ENCODE measurements at regions not wholly inside any gene's neighbourhood (a gene's known extent, or its start where the extent isn't known, plus 50 kb on each side); places are given as distances from the start of the nearest gene placed in this dataset.
A peak's percentile ranks its signal among the peaks of the same experiment; 100 is the strongest.

DNA sequence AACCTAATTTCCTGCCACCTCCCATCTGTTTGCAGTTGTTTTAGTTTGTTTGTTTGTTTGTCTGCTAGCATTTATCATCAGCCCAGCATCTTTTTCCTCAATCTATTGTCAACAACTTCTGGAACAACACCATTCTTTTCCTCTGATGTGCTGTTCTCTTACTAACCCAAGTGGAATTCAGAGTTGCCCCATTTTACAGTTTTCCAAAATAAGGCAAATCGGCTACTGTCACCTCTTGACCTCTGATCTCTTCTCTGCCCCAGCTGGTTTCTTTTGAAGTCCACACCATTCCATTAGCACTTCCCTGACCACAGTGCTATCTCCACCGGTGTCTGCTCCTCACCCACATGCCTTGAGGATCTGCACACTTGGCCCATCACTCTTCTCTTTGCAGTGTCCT, 102.4 kb downstream of the EFNB2 start:
- no peaks in the 10 kb centered on the region for H3K9me3 ChIP-seq (ENCODE audit: control insufficient read depth, low read length)
- DNase-seq (ENCODE audit: low read depth) = no peak
- no peak overlapping the region for H3K4me3 ChIP-seq (ENCODE audit: low read length)
- H3K9ac ChIP-seq (ENCODE audit: low read length) = no peak overlapping the region
- H3K36me3 ChIP-seq (ENCODE audit: control insufficient read depth, insufficient read depth, low read length, severe bottlenecking) = no peaks in the 10 kb centered on the region
- H3K4me1 ChIP-seq (ENCODE audit: control insufficient read depth, insufficient read depth, low read length) = no peaks in the 10 kb centered on the region
- peaks cover 2% of the 10 kb centered on the region for H3K27me3 ChIP-seq (replicated peaks; ENCODE audit: control insufficient read depth, insufficient read depth, low read length)

DNA sequence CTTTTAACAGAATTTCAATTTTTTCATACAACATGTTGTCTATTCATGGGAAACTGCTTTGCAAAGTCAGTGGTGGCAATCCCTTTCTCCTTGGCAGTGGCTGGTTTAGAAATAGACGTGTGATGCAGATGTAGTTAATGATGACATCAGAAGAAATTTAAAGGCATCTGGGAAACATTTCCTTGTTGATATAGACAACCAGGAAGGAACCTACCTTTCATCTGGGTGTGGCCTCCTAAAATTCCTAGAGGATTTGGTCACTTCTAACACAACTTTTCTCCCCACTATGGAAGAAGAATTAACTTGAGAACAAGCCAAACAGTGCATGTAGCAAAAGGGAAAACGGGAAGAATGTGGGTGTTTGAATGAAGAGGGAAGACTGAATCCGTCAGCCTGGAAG, 102.8 kb downstream of the EFNB2 start:
- no peak for DNase-seq (ENCODE audit: low read depth)
- Histone ChIP-seq H3K4me3 (ENCODE audit: low read length) (no peak overlapping the region), H3K27me3 (replicated peaks; ENCODE audit: control insufficient read depth, insufficient read depth, low read length) (peaks cover 2% of the 10 kb centered on the region), H3K4me1 (ENCODE audit: control insufficient read depth, insufficient read depth, low read length) (no peaks in the 10 kb centered on the region), H3K36me3 (ENCODE audit: control insufficient read depth, insufficient read depth, low read length, severe bottlenecking) (no peaks in the 10 kb centered on the region), H3K9ac (ENCODE audit: low read length) (no peak overlapping the region), H3K9me3 (ENCODE audit: control insufficient read depth, low read length) (no peaks in the 10 kb centered on the region)

DNA sequence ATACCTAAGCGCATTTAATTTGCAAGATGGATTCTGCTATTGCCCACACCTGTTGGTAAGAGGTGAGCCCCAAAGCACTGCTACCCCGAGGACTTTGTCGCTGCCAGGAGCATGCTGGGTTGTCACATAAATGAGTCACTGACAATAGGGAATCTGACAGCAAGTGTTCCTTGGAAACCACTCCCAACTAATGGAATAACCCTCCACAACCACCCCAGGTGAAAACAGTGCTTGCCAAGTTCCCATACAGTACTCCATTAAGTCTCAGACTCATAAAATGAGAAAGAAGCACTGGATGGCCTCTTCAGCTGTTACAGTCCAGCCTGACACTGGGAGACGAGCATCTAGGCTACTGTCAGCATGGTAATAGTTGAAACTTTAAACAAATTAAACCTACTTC, 108.6 kb downstream of the EFNB2 start:
- H3K9ac ChIP-seq (ENCODE audit: low read length) = no peak overlapping the region
- no peaks in the 10 kb centered on the region for H3K36me3 ChIP-seq (ENCODE audit: control insufficient read depth, insufficient read depth, low read length, severe bottlenecking)
- no peaks in the 10 kb centered on the region for H3K9me3 ChIP-seq (ENCODE audit: control insufficient read depth, low read length)
- H3K27me3 ChIP-seq (replicated peaks; ENCODE audit: control insufficient read depth, insufficient read depth, low read length) = peaks cover 2% of the 10 kb centered on the region
- no peak overlapping the region for H3K4me3 ChIP-seq (ENCODE audit: low read length)
- no peaks in the 10 kb centered on the region for H3K4me1 ChIP-seq (ENCODE audit: control insufficient read depth, insufficient read depth, low read length)
- no peak for DNase-seq (ENCODE audit: low read depth)

DNA sequence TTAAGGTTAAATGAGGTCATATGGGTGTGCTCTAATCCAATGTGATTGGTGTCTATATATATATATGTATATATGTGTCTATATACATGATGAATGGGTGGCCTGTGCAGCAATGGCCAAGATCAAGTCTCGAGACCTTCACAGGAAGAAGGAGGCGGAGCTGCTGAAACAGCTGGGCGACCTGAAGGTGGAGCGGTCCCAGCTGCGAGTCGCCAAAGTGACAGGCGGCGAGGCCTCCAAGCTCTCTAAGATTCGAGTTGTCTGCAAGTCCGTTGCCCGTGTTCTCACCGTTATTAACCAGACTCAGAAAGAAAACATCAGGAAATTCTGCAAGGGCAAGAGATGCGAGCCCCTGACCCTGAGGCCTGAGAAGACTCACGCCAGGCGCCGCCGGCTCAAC, 109.8 kb downstream of the EFNB2 start:
- Histone ChIP-seq H3K9ac (ENCODE audit: low read length) (no peak overlapping the region), H3K36me3 (ENCODE audit: control insufficient read depth, insufficient read depth, low read length, severe bottlenecking) (no peaks in the 10 kb centered on the region), H3K4me3 (ENCODE audit: low read length) (no peak overlapping the region), H3K4me1 (ENCODE audit: control insufficient read depth, insufficient read depth, low read length) (no peaks in the 10 kb centered on the region), H3K27me3 (replicated peaks; ENCODE audit: control insufficient read depth, insufficient read depth, low read length) (peaks cover 2% of the 10 kb centered on the region), H3K9me3 (ENCODE audit: control insufficient read depth, low read length) (no peaks in the 10 kb centered on the region)
- DNase-seq (ENCODE audit: low read depth) = no peak

DNA sequence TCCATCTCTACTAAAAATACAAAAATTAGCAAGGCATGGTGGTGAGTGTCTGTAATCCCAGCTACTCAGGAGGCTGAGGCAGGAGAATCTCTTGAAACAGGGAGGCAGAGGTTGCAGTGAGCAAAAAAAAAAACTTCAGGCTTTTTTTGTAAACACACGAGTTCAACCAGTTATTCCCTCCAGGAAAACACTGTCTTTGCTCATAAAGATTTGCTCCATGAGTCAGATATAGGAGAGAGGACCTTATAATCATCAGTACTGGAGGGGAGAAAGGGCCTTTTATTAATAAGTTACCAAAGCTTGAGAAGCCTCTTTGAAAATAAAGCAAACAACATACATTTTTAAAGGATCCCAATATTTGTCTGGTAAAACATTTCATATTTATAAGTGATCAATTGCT, 110.7 kb downstream of the EFNB2 start:
- Histone ChIP-seq H3K27me3 (replicated peaks; ENCODE audit: control insufficient read depth, insufficient read depth, low read length) (peaks cover 2% of the 10 kb centered on the region), H3K9ac (ENCODE audit: low read length) (no peak overlapping the region)
- no peak for DNase-seq (ENCODE audit: low read depth)

DNA sequence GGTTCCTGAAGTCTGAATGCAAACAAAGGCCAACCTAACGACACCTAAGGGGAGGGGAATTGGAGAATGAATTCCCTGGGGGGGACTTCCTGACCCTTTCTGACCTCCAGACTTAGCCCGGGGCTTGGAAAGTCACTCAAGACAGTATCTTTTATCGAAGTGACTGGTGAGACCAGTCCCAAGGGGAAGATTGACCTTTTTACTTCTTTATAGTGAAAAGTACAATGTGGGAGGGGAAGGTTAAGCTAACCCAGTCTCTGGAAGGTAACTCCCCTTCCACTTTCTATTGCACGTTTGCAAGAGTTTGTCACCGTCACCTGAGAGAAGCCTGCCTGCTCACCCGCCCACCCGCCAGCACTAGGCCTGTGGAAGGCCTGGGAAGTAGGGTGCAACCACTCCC, 111.9 kb downstream of the EFNB2 start:
- Histone ChIP-seq H3K9ac (ENCODE audit: low read length) (no peak overlapping the region), H3K4me1 (ENCODE audit: control insufficient read depth, insufficient read depth, low read length) (peaks cover 4% of the 10 kb centered on the region), H3K27me3 (replicated peaks; ENCODE audit: control insufficient read depth, insufficient read depth, low read length) (peaks cover under 1% of the 10 kb centered on the region), H3K4me3 (ENCODE audit: low read length) (no peak overlapping the region), H3K36me3 (ENCODE audit: control insufficient read depth, insufficient read depth, low read length, severe bottlenecking) (no peaks in the 10 kb centered on the region), H3K9me3 (ENCODE audit: control insufficient read depth, low read length) (no peaks in the 10 kb centered on the region)
- DNase-seq (ENCODE audit: low read depth) = no peak

More for the DNA sequence above, 110.7 kb downstream of the EFNB2 start:
- Histone ChIP-seq H3K4me3 (ENCODE audit: low read length) (no peak overlapping the region), H3K9me3 (ENCODE audit: control insufficient read depth, low read length) (no peaks in the 10 kb centered on the region), H3K4me1 (ENCODE audit: control insufficient read depth, insufficient read depth, low read length) (no peaks in the 10 kb centered on the region), H3K36me3 (ENCODE audit: control insufficient read depth, insufficient read depth, low read length, severe bottlenecking) (no peaks in the 10 kb centered on the region)

DNA sequence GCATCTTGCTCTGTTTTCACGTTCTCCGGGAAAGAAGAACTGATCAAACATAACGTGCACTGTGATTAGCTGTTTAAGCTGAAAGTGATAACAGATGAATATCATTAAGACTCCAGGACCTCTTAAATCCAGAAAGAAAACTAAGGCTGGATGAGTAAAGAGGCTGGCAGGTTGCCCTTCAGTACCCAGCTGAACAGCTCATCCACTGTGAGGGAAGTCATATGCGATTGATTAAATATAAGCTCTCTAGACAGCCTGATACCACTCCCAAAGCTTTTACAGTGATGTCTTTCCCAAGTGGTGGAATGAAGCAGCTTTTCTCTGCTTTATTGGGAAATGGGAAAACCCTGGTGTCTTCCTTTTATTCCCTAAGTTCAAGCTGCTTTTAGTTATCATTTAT, 116.9 kb downstream of the EFNB2 start:
- Histone ChIP-seq H3K9me3 (ENCODE audit: control insufficient read depth, low read length) (no peaks in the 10 kb centered on the region), H3K9ac (ENCODE audit: low read length) (no peak overlapping the region), H3K27me3 (replicated peaks; ENCODE audit: control insufficient read depth, insufficient read depth, low read length) (no peaks in the 10 kb centered on the region), H3K4me3 (ENCODE audit: low read length) (peak overlapping the region; percentile 17), H3K4me1 (ENCODE audit: control insufficient read depth, insufficient read depth, low read length) (peaks cover 8% of the 10 kb centered on the region), H3K36me3 (ENCODE audit: control insufficient read depth, insufficient read depth, low read length, severe bottlenecking) (no peaks in the 10 kb centered on the region)
- DNase-seq (ENCODE audit: low read depth) = peak; percentile 91

DNA sequence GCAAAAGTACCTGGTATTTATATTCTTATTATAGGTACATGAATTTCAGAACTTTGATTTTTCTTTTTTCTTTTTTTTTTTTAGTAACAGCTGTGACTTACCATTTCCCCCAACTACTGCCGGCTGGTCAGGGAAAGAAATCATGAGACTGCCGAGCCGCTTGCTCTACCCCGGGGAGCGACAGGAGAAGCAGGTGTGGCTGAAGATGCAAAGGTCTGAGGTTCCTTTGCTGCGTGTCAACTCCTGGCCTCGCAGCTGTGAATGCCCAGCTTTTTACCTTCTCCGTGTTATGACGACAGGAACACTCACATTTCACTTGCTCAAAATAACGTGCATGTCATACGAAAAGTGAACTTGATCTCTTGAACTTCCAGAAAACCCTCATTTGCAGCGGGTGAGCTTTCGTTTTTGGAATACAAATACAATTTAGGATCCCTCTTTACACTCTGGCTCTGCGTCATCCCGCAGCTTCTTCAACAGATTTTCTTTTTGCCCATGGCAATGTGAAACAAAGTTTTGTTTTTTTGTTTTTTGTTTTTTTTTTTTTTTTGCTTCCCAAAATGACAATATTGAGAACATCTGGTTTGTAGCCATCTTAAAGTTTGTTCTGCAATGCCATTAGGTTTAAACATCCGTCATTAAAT, 117.9 kb downstream of the EFNB2 start:
- DNase-seq (ENCODE audit: low read depth) = no peak

DNA sequence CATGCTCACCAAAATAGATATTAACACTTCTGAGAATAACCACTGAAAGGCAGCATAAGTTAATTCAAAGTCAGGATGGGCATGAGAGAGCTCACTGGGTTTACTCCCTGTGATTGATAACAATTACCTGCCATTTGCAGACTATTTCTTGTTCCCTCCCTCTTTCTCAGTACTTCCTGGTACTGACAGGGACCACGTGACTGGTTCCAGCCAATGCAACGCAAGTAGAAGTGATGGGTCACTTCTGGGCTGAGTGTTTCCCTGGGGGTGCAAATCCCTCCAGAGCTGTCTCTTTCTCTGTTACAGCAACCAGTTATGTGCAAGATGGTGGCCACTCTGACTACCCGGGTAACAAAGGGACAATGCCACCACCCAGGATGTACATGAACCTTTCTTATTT, 118.8 kb downstream of the EFNB2 start:
- no peak for DNase-seq (ENCODE audit: low read depth)
- no peak overlapping the region for H3K9ac ChIP-seq (ENCODE audit: low read length)
- H3K27me3 ChIP-seq (replicated peaks; ENCODE audit: control insufficient read depth, insufficient read depth, low read length) = no peaks in the 10 kb centered on the region
- H3K4me3 ChIP-seq (ENCODE audit: low read length) = no peak overlapping the region
- no peaks in the 10 kb centered on the region for H3K9me3 ChIP-seq (ENCODE audit: control insufficient read depth, low read length)
- H3K36me3 ChIP-seq (ENCODE audit: control insufficient read depth, insufficient read depth, low read length, severe bottlenecking) = no peaks in the 10 kb centered on the region
- H3K4me1 ChIP-seq (ENCODE audit: control insufficient read depth, insufficient read depth, low read length) = peaks cover 8% of the 10 kb centered on the region

More for the DNA sequence above, 117.9 kb downstream of the EFNB2 start:
- Histone ChIP-seq H3K36me3 (ENCODE audit: control insufficient read depth, insufficient read depth, low read length, severe bottlenecking) (no peaks in the 10 kb centered on the region), H3K4me1 (ENCODE audit: control insufficient read depth, insufficient read depth, low read length) (peaks cover 8% of the 10 kb centered on the region), H3K4me3 (ENCODE audit: low read length) (no peak overlapping the region), H3K9ac (ENCODE audit: low read length) (no peak overlapping the region), H3K9me3 (ENCODE audit: control insufficient read depth, low read length) (no peaks in the 10 kb centered on the region), H3K27me3 (replicated peaks; ENCODE audit: control insufficient read depth, insufficient read depth, low read length) (no peaks in the 10 kb centered on the region)

DNA sequence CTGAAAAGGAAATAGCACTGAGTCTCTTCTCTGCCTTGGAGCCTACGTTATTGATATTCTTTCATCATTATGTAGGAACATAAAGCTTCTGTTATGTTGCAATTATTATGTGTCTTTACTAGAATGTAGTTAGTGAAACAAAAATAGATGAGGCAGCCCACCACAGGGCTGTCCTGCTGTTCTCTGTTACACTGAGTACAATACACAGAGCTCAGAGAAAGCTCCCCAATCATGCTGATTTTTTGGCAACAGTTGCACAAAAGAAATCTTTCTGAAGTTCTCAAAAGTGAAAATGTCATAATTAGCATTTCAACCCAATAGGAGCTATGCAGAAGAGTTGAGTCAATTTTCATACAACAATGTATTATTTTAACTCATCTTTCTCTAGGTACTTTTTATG, 119.5 kb downstream of the EFNB2 start:
- H3K36me3 ChIP-seq (ENCODE audit: control insufficient read depth, insufficient read depth, low read length, severe bottlenecking) = no peaks in the 10 kb centered on the region
- H3K9ac ChIP-seq (ENCODE audit: low read length) = no peak overlapping the region
- peaks cover 8% of the 10 kb centered on the region for H3K4me1 ChIP-seq (ENCODE audit: control insufficient read depth, insufficient read depth, low read length)
- H3K4me3 ChIP-seq (ENCODE audit: low read length) = no peak overlapping the region
- no peak for DNase-seq (ENCODE audit: low read depth)
- H3K9me3 ChIP-seq (ENCODE audit: control insufficient read depth, low read length) = no peaks in the 10 kb centered on the region
- no peaks in the 10 kb centered on the region for H3K27me3 ChIP-seq (replicated peaks; ENCODE audit: control insufficient read depth, insufficient read depth, low read length)

DNA sequence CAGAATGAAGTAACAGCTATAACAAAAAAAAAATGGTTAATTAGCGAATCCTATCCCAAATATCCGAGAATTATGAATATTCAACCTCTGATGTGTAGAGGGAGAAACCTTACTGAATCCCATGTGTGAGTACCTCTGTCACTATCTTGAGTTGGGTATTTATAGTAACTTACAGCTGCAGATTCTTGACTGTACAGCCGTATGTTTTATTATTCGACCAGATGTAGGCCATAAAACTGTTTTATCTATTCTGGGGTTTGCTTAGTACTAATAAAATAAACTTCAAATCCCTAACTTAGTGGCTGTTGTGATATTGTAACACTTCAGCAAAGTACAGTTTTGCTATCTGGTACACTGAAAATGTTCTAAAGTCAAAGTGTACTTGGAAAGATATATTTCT, 120.0 kb downstream of the EFNB2 start:
- no peaks in the 10 kb centered on the region for H3K27me3 ChIP-seq (replicated peaks; ENCODE audit: control insufficient read depth, insufficient read depth, low read length)
- no peak for DNase-seq (ENCODE audit: low read depth)
- H3K4me3 ChIP-seq (ENCODE audit: low read length) = no peak overlapping the region
- H3K9ac ChIP-seq (ENCODE audit: low read length) = no peak overlapping the region
- no peaks in the 10 kb centered on the region for H3K9me3 ChIP-seq (ENCODE audit: control insufficient read depth, low read length)
- H3K36me3 ChIP-seq (ENCODE audit: control insufficient read depth, insufficient read depth, low read length, severe bottlenecking) = no peaks in the 10 kb centered on the region
- H3K4me1 ChIP-seq (ENCODE audit: control insufficient read depth, insufficient read depth, low read length) = peaks cover 8% of the 10 kb centered on the region

DNA sequence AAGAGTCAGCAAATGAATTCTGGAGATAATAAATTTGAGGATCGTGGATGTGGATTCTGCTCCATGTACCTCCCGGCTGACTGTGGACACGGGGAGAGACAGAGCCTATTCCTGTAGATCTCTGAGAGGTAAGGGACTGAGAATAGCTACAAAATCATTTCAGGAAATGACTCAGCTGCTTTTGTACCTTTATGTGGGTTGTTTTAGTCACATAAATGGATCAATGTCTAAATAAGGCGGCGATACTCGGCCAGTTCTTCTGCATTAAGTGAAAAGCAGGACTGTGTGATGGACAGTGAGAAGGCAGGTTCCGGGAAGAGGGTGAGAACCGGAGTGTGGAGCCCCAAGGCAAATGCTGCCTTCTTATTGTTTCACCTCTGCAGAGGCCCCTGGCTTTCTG, 128.1 kb downstream of the EFNB2 start:
- Histone ChIP-seq H3K36me3 (ENCODE audit: control insufficient read depth, insufficient read depth, low read length, severe bottlenecking) (no peaks in the 10 kb centered on the region), H3K27me3 (replicated peaks; ENCODE audit: control insufficient read depth, insufficient read depth, low read length) (peaks cover 15% of the 10 kb centered on the region), H3K9ac (ENCODE audit: low read length) (no peak overlapping the region), H3K4me1 (ENCODE audit: control insufficient read depth, insufficient read depth, low read length) (no peaks in the 10 kb centered on the region), H3K4me3 (ENCODE audit: low read length) (no peak overlapping the region), H3K9me3 (ENCODE audit: control insufficient read depth, low read length) (no peaks in the 10 kb centered on the region)
- DNase-seq (ENCODE audit: low read depth) = no peak

All from adipocyte (in vitro differentiated cells).